NOMO-1 treated with DMSO at 0.1 percent for 48 hours (cell line): ENCODE measurements at regions not wholly inside any gene's neighbourhood (a gene's known extent, or its start where the extent isn't known, plus 50 kb on each side); places are given as distances from the start of the nearest gene placed in this dataset.
A peak's percentile ranks its signal among the peaks of the same experiment; 100 is the strongest.
"Not testable (repeated sequence)": the region's sequence is repeated elsewhere in the genome, so short reads cannot be mapped to it uniquely, and the experiment has no call there.

ENCODE experiments used
- DNase-seq: peaks from one replicate; lab custom pipeline; 2025; ENCODE audit not compliant: unreplicated experiment; lab: John Stamatoyannopoulos, UW

DNA sequence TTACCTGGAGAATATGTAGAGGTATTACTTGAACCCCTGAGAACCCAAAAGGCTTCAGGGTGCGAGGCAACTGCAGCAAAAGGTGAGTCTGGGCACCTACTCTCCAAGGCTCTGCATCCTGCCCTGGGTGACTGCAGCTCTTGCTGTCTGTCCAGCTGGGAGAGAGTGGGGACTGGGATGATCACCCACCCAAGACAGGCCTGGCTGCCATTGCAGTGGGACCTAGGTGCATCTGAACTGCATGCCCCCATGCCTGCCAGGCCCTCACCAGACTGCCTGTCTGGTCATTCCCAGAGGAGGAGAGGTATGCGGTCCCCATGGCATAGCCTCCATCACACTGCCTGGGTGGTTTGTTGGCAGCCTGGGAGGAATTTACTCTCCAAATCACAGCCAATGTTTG lies 563.9 kb downstream of the TFAP2A start:
- no peak for DNase-seq

GRCh38 chr6:9848094-9848493 lies 566.8 kb downstream of the TFAP2A start:
- DNase-seq: no peak

- DNase-seq: no peak
Observed at GRCh38 chr6:9841886-9842725, 572.8 kb downstream of the TFAP2A start.

DNA sequence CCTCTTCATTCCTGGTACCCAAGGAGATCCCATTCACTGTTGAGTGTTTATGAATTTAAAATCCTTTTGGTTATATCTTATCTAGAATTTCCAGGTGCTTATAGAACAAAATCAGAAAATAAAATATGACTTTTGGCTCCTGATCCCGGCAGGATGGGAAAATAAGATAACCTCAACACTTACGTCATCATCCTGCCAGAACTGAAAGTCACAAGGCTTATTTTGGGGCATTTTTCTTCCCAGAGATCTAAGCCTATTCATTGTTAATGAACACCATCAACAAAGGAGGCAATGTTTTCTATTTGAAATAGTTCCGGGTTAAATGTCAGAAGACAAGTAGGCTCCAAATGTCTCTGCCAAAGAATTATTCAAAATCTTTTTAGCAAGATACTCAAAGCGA lies 580.6 kb downstream of the TFAP2A start:
- no peak for DNase-seq

DNA sequence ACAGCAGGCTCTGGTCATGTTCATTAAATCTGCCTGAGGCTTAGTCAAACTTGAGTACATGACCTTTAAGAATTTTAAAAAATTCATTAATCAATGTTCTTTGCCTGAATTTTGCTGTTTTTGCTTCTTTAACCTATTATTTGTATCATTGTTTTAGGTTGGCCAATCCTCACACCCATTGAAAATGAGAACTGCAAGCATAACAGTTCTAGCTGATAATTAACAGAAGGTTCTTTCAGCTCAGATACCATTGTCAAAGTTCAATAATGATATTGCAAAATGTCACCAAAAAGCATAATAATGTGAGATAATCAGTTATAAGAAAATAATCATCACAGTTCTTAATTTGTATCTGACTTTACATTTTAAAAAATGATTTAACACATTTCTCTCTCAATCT lies 583.1 kb downstream of the TFAP2A start:
- no peak for DNase-seq

- no peak for DNase-seq
Observed at GRCh38 chr6:9830808-9831207, 584.1 kb downstream of the TFAP2A start.

- DNase-seq: no peak
Observed at GRCh38 chr6:9825526-9825925, 589.3 kb downstream of the TFAP2A start.

- DNase-seq: not testable (repeated sequence)
Observed at GRCh38 chr6:9810727-9811126, 604.1 kb downstream of the TFAP2A start.

DNA sequence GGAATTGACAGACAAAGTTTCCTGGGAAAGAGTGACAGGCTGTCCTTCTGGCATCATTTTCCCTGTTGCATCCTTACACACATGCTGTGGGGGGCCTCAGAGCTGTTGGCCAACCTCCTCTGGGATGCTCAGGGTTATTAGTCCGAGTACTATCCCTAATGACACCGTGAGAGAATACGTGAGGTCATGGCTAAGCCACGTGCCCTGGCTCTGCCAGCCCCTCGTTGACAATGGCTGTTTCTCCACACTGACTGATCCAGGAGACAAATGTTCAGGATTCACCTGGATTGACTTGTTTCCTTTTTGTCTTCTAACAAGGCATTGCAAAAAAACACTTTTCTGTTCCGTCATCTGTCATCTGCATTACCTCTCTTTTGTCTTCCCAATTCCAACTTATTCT lies 604.6 kb downstream of the TFAP2A start:
- DNase-seq: no peak

DNA sequence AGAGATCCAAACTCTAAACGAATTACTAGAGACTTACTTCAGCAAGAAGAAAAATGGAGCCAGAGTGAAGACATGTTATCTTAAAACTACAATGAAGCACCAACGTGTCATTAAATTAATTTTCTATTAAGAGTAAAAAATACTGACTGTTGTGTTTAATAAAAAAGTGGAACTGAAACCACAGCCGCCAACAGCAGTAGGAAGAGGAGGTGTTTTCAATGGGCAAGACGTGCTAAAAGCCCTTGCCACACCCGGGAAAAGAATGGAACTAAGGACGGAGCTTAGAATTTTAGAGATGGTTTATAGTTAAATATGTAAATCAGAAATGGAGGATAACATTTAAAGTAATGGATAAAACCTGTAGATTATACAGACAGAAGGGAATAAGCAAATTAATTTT lies 608.7 kb downstream of the TFAP2A start:
- DNase-seq: peak; percentile 4

DNA sequence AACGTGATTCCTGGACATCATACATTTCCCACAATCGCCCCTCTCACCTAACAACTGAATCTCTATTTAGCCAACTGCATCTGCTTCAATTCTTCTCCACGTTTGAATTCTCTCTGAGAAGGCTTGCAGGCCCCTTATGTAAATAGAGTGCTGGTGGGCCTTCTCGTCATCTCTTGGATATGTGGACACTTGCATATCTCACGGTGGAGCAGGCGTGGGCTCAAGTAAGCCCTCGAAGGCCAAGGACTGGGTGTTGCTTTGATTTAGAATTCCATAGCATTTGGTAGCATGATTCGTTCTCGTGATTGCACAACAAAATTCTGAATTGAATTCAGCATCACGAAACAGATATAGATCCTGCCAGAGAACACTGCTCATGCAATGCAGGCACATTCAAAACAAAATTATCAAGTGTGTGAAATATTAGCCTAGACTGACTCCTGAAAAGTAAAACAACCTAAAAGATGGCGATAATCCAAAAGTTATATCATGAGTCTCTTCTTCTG lies 613.6 kb downstream of the TFAP2A start:
- no peak for DNase-seq

DNA sequence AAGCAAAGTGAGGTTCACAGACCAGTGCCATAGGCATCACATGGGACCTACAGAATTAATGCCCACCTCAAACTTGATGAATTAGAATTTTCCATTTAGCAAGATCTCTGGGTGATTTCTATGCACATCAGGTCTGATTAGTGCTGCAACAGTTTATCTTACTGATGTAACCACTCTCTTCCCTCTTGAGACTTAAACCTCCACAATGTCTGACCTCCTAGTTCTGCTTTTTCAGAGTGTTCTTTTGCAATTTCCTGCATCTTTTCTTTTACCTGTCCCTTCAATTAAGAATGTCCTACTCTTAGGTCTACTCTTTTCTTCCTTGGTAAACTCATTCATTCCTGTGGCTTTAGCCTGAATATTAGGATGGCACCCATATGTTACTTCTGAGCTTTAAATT lies 615.3 kb downstream of the TFAP2A start:
- peak; percentile 89 for DNase-seq

GRCh38 chr6:9796827-9797226 lies 618.0 kb downstream of the TFAP2A start:
- no peak for DNase-seq

- DNase-seq: no peak
Observed at GRCh38 chr6:9795880-9796279, 619.0 kb downstream of the TFAP2A start.

DNA sequence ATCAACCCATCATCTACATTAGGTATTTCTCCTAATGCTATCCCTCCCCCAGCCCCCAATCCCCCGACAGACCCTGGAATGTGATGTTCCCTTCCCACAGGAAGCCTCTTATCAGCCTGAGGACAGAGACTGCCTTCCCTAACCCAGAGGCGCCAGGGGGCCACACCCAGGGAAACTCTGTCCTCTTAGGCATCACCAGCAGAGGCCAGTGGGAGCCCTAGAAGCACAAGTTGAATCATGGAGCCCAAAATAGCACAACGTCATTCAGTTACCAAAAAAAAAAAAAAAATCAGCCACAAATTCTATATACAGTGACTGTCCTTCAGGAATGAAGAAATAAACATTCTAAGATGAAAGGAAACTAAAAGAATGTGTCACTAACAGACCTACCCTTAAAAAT lies 625.7 kb downstream of the TFAP2A start:
- DNase-seq: no peak

- DNase-seq: no peak
Observed at GRCh38 chr6:9784786-9785185, 630.1 kb downstream of the TFAP2A start.

GRCh38 chr6:9783567-9783966 lies 631.3 kb downstream of the TFAP2A start:
- no peak for DNase-seq

DNA sequence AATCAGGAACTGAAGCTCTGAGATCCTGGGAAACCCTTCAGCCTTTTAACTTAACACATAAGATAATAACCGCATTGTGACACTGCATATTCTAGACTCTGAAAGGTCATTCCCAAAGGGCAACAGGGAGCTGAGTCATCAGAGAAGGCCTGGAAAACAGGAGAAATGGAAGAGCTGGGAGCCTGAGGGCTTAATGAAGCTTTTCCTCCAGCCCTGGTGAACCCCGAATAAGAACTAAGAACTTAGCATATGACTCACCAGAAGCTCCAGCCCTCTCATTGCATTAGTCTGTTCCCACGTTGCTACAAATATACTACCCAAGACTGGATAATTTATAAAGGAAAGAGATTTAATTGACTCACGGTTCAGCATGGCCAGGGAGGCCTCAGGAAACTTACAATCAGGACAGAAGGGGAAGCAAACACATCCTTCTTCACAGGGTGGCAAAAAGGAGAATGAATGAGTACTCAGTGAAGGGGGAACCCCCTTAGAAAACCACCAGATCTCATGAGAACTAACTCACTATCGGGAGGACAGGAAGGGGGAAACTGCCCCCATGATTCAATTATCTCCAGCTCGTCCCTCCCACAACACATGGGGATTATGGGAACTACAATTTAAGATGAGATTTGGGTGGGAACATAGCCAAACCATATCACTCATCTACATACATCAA lies 648.5 kb downstream of the TFAP2A start:
- DNase-seq: no peak

DNA sequence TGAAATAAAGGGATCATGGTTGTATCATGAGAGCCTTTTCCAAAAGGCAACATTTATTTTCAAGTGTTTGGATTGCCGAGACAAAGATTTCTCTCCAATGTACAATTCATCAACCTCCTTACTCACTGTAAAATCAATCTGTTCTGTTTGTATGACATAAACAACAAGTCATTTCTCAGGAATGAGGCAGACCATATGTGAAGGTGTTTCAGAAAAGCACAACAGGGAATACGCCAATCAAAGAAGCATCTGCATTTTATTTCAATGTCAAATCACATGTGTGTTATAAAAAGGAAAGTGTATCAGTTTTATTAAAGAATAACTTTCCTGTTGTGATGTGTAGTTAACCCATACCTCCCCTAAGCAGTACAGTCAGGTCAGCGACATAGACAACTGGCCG lies 653.7 kb downstream of the TFAP2A start:
- DNase-seq: no peak

GRCh38 chr6:9754515-9754914 lies 660.4 kb downstream of the TFAP2A start:
- no peak for DNase-seq

- no peak for DNase-seq
Observed at GRCh38 chr6:9745966-9746365, 668.9 kb downstream of the TFAP2A start.

- DNase-seq: no peak
Observed at GRCh38 chr6:9745476-9745875, 669.4 kb downstream of the TFAP2A start.
